WERI-Rb-1 (cell line): ENCODE measurements at regions not wholly inside any gene's neighbourhood (a gene's known extent, or its start where the extent isn't known, plus 50 kb on each side); places are given as distances from the start of the nearest gene placed in this dataset.

Source experiments
- DNase-seq: peaks from one replicate; pipeline ENCODE4 v3.0.0-alpha.2; 2020
- H3K27ac ChIP-seq: fragments of 250-450 bp; sonication (Bioruptor Pico); 2 replicates; pipeline ENCODE4 v1.5.1; 2020; ENCODE audit warnings: mild to moderate bottlenecking, moderate library complexity
- H3K27me3 ChIP-seq: fragments of 250-450 bp; sonication (Bioruptor Pico); 2 replicates; pipeline ENCODE4 v1.5.1; 2021; ENCODE audit warnings: mild to moderate bottlenecking, low read depth, moderate library complexity; ENCODE audit not compliant: insufficient read depth, severe bottlenecking
- H3K36me3 ChIP-seq: fragments of 250-450 bp; sonication (Bioruptor Pico); 2 replicates; pipeline ENCODE4 v1.5.1; 2020; ENCODE audit warnings: mild to moderate bottlenecking, moderate library complexity
- H3K4me3 ChIP-seq: 2 replicates; pipeline ENCODE4 v1.5.1; 2011; ENCODE audit warnings: low read depth, mild to moderate bottlenecking, control low read depth, low read length
- H3K9me3 ChIP-seq: fragments of 250-450 bp; sonication (Bioruptor Pico); 2 replicates; pipeline ENCODE4 v1.5.1; 2021; ENCODE audit warnings: mild to moderate bottlenecking, moderate library complexity; ENCODE audit not compliant: severe bottlenecking
- TF ChIP-seq, protein P1 (sequence below): IDR thresholded peaks from 2 replicates; pipeline ENCODE4 v1.5.1; 2011; ENCODE audit warnings: low read depth, mild to moderate bottlenecking, control low read depth, inconsistent platforms, low read length

DNA sequence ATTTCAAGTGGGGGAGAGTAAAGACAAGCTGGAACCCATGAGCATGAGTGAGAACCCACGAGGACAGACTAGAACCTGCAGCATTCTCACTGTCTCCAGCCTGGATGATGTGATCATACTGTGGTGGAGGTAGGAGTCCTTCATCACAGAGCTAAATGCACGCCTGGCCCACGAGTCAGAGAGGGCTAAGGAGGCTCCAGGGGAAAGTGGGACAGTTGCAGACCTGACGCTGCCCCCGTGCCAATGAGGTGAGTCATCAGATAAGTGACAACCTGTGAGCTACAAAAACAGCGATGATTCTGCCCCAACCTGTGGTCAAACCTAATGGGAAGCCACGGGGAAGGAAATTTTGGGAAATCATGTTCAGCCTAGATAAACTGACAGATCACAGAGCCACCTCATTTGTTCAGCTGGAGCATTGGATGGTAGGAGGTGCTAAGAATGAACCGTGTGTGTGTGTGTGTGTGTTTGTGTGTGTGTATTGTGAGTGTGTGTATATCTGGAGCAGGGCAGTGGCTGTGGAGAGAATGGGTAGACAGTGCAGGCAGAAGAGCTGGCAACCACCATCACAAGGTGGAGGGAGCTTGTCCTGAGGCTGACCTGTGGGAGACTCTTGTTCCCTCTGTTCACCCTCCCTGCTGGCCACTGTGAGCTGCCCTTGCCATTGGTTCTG, 131.8 kb downstream of the UTP18 start:
- TF ChIP-seq, protein P1, sequence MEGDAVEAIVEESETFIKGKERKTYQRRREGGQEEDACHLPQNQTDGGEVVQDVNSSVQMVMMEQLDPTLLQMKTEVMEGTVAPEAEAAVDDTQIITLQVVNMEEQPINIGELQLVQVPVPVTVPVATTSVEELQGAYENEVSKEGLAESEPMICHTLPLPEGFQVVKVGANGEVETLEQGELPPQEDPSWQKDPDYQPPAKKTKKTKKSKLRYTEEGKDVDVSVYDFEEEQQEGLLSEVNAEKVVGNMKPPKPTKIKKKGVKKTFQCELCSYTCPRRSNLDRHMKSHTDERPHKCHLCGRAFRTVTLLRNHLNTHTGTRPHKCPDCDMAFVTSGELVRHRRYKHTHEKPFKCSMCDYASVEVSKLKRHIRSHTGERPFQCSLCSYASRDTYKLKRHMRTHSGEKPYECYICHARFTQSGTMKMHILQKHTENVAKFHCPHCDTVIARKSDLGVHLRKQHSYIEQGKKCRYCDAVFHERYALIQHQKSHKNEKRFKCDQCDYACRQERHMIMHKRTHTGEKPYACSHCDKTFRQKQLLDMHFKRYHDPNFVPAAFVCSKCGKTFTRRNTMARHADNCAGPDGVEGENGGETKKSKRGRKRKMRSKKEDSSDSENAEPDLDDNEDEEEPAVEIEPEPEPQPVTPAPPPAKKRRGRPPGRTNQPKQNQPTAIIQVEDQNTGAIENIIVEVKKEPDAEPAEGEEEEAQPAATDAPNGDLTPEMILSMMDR = no peak
- Histone ChIP-seq H3K4me3 (no peak overlapping the region), H3K36me3 (no peaks in the 10 kb centered on the region), H3K27ac (no peak overlapping the region), H3K9me3 (no peaks in the 10 kb centered on the region), H3K27me3 (peaks cover 76% of the 10 kb centered on the region)
- no peak for DNase-seq

DNA sequence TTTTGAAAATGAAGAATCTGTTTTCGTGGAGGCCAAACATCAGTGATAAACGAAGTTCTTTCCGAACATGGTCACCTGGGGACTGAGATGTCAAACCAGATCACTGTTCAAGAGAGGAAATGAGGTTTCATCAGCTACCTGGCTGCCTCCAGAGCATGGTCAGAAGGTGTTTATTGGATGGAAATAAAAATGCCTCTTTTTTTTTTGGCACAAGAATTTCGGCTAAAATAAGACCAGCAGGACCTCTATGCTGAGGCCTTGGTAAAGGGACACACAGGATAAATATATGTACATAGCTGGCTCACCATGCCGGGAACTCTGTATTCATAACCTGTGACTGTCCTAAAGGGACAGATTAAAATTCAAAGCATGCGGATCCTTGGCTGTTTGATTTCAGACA, 135.3 kb downstream of the UTP18 start:
- Histone ChIP-seq H3K36me3 (no peaks in the 10 kb centered on the region), H3K9me3 (no peaks in the 10 kb centered on the region), H3K4me3 (no peak overlapping the region), H3K27ac (no peak overlapping the region), H3K27me3 (peaks cover 80% of the 10 kb centered on the region)
- no peak for DNase-seq
- TF ChIP-seq, protein P1 = no peak

DNA sequence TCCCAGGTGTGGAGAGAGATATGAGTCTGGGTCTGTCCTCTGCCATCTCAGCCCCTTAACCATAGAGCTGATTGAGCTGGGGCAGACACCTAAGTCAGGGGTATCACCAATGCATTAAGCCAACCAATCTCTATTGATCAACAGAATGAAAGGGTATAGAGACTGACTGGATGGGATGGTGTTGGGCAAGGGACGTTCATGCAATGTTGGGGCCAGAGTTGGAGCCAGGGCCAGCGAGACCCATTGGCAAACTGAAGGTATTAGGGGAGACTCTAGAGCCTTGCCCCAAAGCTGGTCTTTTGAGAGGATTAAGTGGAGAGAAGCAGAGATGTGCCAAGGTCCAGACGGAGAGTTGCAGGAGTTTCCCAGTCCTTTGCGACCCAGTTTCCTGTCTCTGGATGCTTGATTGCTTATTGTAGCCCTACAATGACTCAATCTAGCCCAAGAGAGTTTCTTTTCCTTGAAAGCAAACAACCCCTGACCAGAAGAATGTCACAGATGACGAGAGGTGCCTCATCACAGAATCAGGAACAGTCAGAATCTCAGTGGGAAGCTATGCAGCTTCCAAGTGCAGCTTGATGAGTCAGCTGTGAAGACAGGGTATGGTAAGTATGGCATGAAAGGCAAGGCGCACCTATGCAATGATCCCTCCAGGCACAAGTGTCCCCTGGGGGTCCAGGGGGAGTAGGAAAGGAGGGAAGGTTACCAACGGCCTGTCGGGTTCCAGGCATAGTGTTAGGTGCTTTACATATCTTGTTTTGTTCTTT, 137.2 kb downstream of the UTP18 start:
- Histone ChIP-seq H3K36me3 (no peaks in the 10 kb centered on the region), H3K9me3 (no peaks in the 10 kb centered on the region), H3K4me3 (no peak overlapping the region), H3K27me3 (peaks cover 79% of the 10 kb centered on the region), H3K27ac (no peak overlapping the region)
- TF ChIP-seq, protein P1 = no peak
- no peak for DNase-seq

DNA sequence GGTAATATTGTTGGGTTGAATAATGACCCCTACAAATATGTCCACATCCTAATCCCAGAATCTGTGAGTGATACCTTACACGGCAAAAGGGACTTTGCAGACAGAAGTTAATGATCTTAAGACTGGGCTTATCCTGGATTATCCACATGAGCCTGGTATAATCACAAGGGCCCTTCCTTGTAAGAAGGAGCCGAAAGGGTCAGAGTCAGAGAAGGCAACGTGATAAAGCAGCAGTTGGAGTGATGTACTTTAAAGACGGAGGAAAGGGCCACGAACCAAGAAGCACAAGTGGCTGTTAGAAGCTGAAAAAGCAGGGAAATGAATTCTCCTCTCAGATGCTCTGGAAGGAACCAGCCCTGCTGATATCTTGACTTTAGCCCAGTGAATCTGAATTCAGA, 137.8 kb downstream of the UTP18 start:
- TF ChIP-seq, protein P1 = no peak
- no peak overlapping the region for H3K27ac ChIP-seq

DNA sequence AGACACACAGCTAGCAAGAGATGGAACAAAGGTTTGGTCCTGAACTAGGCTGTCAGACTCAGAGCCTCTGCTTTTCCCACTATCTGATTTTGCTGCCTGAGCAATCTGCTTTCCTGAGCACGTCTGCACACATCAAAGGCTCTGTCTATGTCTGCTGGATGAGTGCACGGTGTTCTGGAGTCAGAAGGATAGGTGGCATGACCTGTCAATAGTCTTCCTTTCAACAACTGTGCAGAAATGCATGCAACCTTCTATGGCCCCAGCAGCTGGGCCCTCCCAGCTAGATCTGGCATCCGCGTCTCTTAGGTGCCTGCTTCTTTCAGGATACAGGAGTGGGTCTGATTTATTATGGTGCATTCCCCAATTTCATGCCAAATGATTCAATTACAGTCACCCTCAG, 138.3 kb downstream of the UTP18 start:
- Histone ChIP-seq H3K36me3 (no peaks in the 10 kb centered on the region), H3K9me3 (no peaks in the 10 kb centered on the region), H3K27ac (no peak overlapping the region), H3K4me3 (no peak overlapping the region), H3K27me3 (peaks cover 76% of the 10 kb centered on the region)
- TF ChIP-seq, protein P1 = no peak
- DNase-seq = no peak

More for the DNA sequence above, 137.8 kb downstream of the UTP18 start:
- H3K9me3 ChIP-seq = no peaks in the 10 kb centered on the region
- H3K27me3 ChIP-seq = peaks cover 77% of the 10 kb centered on the region
- peak; percentile 72 for DNase-seq
- H3K36me3 ChIP-seq = no peaks in the 10 kb centered on the region
- H3K4me3 ChIP-seq = no peak overlapping the region
